ENCODE measurements at regions not wholly inside any gene's neighbourhood (a gene's known extent, or its start where the extent isn't known, plus 50 kb on each side); places are given as distances from the start of the nearest gene placed in this dataset.

- no peak for DNase-seq
These were observed 796.2 kb downstream of the NR2F2 start for GRCh38 chr15:97126553-97127233.

- no peak for DNase-seq
These were observed 799.2 kb downstream of the NR2F2 start for GRCh38 chr15:97129674-97130073.

GRCh38 chr15:97140216-97140615, 809.7 kb downstream of the NR2F2 start:
- no peak for DNase-seq

GRCh38 chr15:97141360-97141759, 810.9 kb downstream of the NR2F2 start:
- DNase-seq: no peak

GRCh38 chr15:97141871-97142270, 811.4 kb downstream of the NR2F2 start:
- no peak for DNase-seq

- no peak for DNase-seq
These were observed 813.3 kb downstream of the NR2F2 start for GRCh38 chr15:97143592-97144376.

GRCh38 chr15:97144377-97144711, 813.8 kb downstream of the NR2F2 start:
- no peak for DNase-seq

GRCh38 chr15:97146929-97147870, 813.3 kb upstream of the ARRDC4 start:
- DNase-seq: no peak

- no peak for DNase-seq
These were observed 807.0 kb upstream of the ARRDC4 start for GRCh38 chr15:97153356-97153965.

GRCh38 chr15:97156739-97157265, 803.7 kb upstream of the ARRDC4 start:
- DNase-seq: no peak

- DNase-seq: no peak
These were observed 797.6 kb upstream of the ARRDC4 start for GRCh38 chr15:97162805-97163495.

- no peak for DNase-seq
These were observed 795.3 kb upstream of the ARRDC4 start for GRCh38 chr15:97165205-97165604.

GRCh38 chr15:97168704-97169475, 791.6 kb upstream of the ARRDC4 start:
- no peak for DNase-seq

GRCh38 chr15:97171556-97171955, 788.9 kb upstream of the ARRDC4 start:
- DNase-seq: no peak

GRCh38 chr15:97174886-97175540, 785.5 kb upstream of the ARRDC4 start:
- no peak for DNase-seq

GRCh38 chr15:97177151-97177577, 783.3 kb upstream of the ARRDC4 start:
- no peak for DNase-seq

- DNase-seq: no peak
These were observed 777.9 kb upstream of the ARRDC4 start for GRCh38 chr15:97182581-97182980.

- DNase-seq: no peak
These were observed 771.2 kb upstream of the ARRDC4 start for GRCh38 chr15:97189162-97189780.

GRCh38 chr15:97194750-97195149, 765.8 kb upstream of the ARRDC4 start:
- DNase-seq: no peak

Data from stimulated activated CD4-positive, alpha-beta T cell treated with anti-CD3 and anti-CD28 coated beads, Interleukin-4, amount 100 ng/mL, for 4 hours (primary cell).